ENCODE measurements at regions not wholly inside any gene's neighbourhood (a gene's known extent, or its start where the extent isn't known, plus 50 kb on each side); places are given as distances from the start of the nearest gene placed in this dataset.

GRCh38 chr6:140403020-140403419 lies 1028.6 kb upstream of the CITED2 start:
- TF ChIP-seq CTCF (IDR thresholded peaks at IDR 0.05) (no peak), POLR2A (IDR thresholded peaks at IDR 0.05) (no peak), EP300 (IDR thresholded peaks at IDR 0.05) (no peak)
